Astrocyte (in vitro differentiated cells and primary cell): ENCODE measurements at regions not wholly inside any gene's neighbourhood (a gene's known extent, or its start where the extent isn't known, plus 50 kb on each side); places are given as distances from the start of the nearest gene placed in this dataset.

Experiments used
- DNase-seq: peaks from one replicate; pipeline ENCODE4 v3.0.0-alpha.2; 2010; ENCODE audit warnings: low read depth
- FAIRE-seq: peaks from 2 replicates; lab custom pipeline; 2011; peaks lifted over from hg19 to GRCh38; lab: Jason Lieb, UNC
- H2AFZ ChIP-seq: 2 replicates; pipeline ENCODE4 v1.6.0; 2012; ENCODE audit warnings: low read depth, low read length, inconsistent platforms
- H3K27ac ChIP-seq: 2 replicates; pipeline ENCODE4 v1.5.1; 2011; ENCODE audit warnings: low read depth, low read length, inconsistent platforms
- H3K27me3 ChIP-seq: 2 replicates; pipeline ENCODE4 v1.6.0; 2011; ENCODE audit warnings: low read length, inconsistent platforms; ENCODE audit not compliant: insufficient read depth
- H3K36me3 ChIP-seq: 2 replicates; pipeline ENCODE4 v1.5.1; 2011; ENCODE audit warnings: low read length, inconsistent platforms; ENCODE audit not compliant: insufficient read depth
- H3K4me1 ChIP-seq: 2 replicates; pipeline ENCODE4 v1.5.1; 2011; ENCODE audit warnings: low read length, inconsistent platforms; ENCODE audit not compliant: insufficient read depth
- H3K4me2 ChIP-seq: 2 replicates; pipeline ENCODE4 v1.6.0; 2012; ENCODE audit warnings: low read length, inconsistent platforms
- H3K4me3 ChIP-seq: 2 replicates; pipeline ENCODE4 v1.5.1; 2011; ENCODE audit warnings: low read depth, mild to moderate bottlenecking, low read length, inconsistent platforms; ENCODE audit not compliant: insufficient read depth
- H3K79me2 ChIP-seq: 2 replicates; pipeline ENCODE4 v1.6.0; 2012; ENCODE audit warnings: mild to moderate bottlenecking, low read length, inconsistent platforms; ENCODE audit not compliant: insufficient read depth
- H3K9ac ChIP-seq: 2 replicates; pipeline ENCODE4 v1.6.0; 2012; ENCODE audit warnings: mild to moderate bottlenecking, low read length, inconsistent platforms
- H3K9me3 ChIP-seq: 2 replicates; pipeline ENCODE4 v1.5.1; 2012; ENCODE audit warnings: low read depth, mild to moderate bottlenecking, low read length, inconsistent platforms; ENCODE audit not compliant: insufficient read depth
- H4K20me1 ChIP-seq: 2 replicates; pipeline ENCODE4 v1.6.0; 2012; ENCODE audit warnings: low read length, inconsistent platforms; ENCODE audit not compliant: insufficient read depth
- H3K27ac Mint-ChIP-seq: one replicate; pipeline ENCODE4 v1.8.0; 2021; ENCODE audit warnings: mild to moderate bottlenecking, mixed read lengths; ENCODE audit not compliant: unreplicated experiment
- H3K27me3 Mint-ChIP-seq: one replicate; pipeline ENCODE4 v1.8.0; 2021; ENCODE audit warnings: low read depth, mixed read lengths; ENCODE audit not compliant: unreplicated experiment
- H3K36me3 Mint-ChIP-seq: one replicate; pipeline ENCODE4 v1.8.0; 2021; ENCODE audit warnings: low read depth, mixed read lengths; ENCODE audit not compliant: unreplicated experiment
- H3K4me1 Mint-ChIP-seq: one replicate; pipeline ENCODE4 v1.8.0; 2021; ENCODE audit warnings: low read depth, mixed read lengths; ENCODE audit not compliant: unreplicated experiment
- H3K4me3 Mint-ChIP-seq: one replicate; pipeline ENCODE4 v1.8.0; 2021; ENCODE audit warnings: mild to moderate bottlenecking, moderate library complexity, mixed read lengths; ENCODE audit not compliant: unreplicated experiment
- H3K9me3 Mint-ChIP-seq: one replicate; pipeline ENCODE4 v1.8.0; 2021; ENCODE audit warnings: mild to moderate bottlenecking, mixed read lengths; ENCODE audit not compliant: unreplicated experiment
- CTCF ChIP-seq: IDR thresholded peaks from 2 replicates; pipeline ENCODE4 v1.5.1; 2011; ENCODE audit warnings: low read depth, mild to moderate bottlenecking, inconsistent platforms, low read length, moderate library complexity; ENCODE audit not compliant: insufficient read depth
- EZH2 ChIP-seq: IDR thresholded peaks from 2 replicates; pipeline ENCODE4 v1.6.1; 2012; ENCODE audit warnings: mild to moderate bottlenecking, low read length, inconsistent platforms; ENCODE audit not compliant: insufficient read depth

DNA sequence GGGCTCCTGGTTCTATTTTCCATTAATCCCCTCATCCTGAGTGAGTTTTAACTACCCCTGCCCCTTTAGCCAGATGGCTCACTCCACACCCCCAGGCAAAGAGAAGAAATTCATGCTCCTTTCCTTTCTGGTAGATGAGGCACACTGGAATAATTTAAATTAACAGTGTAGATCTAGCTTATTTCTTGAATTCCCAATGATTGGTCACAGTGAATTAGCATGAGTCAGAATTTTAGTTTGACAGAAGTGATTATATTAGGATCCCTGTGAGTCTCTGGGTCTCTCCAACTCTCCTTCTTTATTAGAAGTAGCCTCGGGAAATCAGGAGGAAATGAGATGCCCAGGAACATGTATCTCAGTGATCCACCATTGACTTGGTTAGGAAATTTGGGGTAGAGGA, 103.1 kb upstream of the KAZN start:
- FAIRE-seq, result no peak
- no peak overlapping the region for H3K27ac Mint-ChIP-seq

DNA sequence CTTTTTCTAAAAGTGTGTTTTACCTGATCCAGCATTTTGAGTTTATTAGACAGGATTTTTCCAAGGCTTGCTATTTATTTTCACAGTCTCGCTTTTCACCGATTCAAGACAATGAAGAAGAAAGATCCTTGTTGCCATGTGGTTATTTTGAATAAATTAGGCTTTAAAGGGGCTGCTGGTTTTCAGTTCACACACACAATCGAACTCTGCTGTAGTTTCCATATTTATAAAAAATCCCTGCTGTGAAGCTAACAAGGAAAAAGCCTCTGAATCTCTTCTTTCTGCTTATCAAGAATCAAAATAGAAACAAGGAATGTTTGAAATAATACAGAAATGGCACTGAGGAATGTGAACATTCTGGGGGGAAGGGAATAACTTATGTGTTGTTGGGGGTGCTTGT, 102.5 kb upstream of the KAZN start:
- H2AFZ ChIP-seq, result no peak overlapping the region
- no peak overlapping the region for H3K4me3 ChIP-seq
- peaks cover 4% of the 10 kb centered on the region for H3K4me1 ChIP-seq
- no peak for FAIRE-seq
- no peaks in the 10 kb centered on the region for H3K79me2 ChIP-seq
- H3K36me3 ChIP-seq, result no peaks in the 10 kb centered on the region
- TF ChIP-seq EZH2 (no peak), CTCF (no peak)
- no peak for DNase-seq
- peaks cover 2% of the 10 kb centered on the region for H3K27me3 ChIP-seq
- no peaks in the 10 kb centered on the region for H3K9me3 ChIP-seq
- Mint-ChIP-seq H3K4me1 (no peaks in the 10 kb centered on the region), H3K4me3 (no peak overlapping the region), H3K9me3 (peaks cover 3% of the 10 kb centered on the region), H3K27ac (no peak overlapping the region), H3K36me3 (no peaks in the 10 kb centered on the region), H3K27me3 (peaks cover 18% of the 10 kb centered on the region)
- no peaks in the 10 kb centered on the region for H4K20me1 ChIP-seq
- H3K27ac ChIP-seq, result no peak overlapping the region
- peak overlapping the region; percentile 63 for H3K4me2 ChIP-seq
- no peak overlapping the region for H3K9ac ChIP-seq

More for the DNA sequence above, 103.1 kb upstream of the KAZN start:
- DNase-seq, result no peak
- no peaks in the 10 kb centered on the region for H3K36me3 Mint-ChIP-seq
- peaks cover 3% of the 10 kb centered on the region for H3K9me3 Mint-ChIP-seq
- Histone ChIP-seq H3K27ac (no peak overlapping the region), H3K9me3 (no peaks in the 10 kb centered on the region), H3K4me1 (peaks cover 4% of the 10 kb centered on the region), H3K27me3 (peaks cover 2% of the 10 kb centered on the region), H3K4me3 (no peak overlapping the region), H3K4me2 (peak overlapping the region; percentile 63), H3K36me3 (no peaks in the 10 kb centered on the region), H3K79me2 (no peaks in the 10 kb centered on the region), H3K9ac (no peak overlapping the region), H2AFZ (no peak overlapping the region), H4K20me1 (no peaks in the 10 kb centered on the region)
- H3K27me3 Mint-ChIP-seq, result peaks cover 18% of the 10 kb centered on the region
- H3K4me1 Mint-ChIP-seq, result no peaks in the 10 kb centered on the region
- TF ChIP-seq CTCF (no peak), EZH2 (no peak)
- no peak overlapping the region for H3K4me3 Mint-ChIP-seq

DNA sequence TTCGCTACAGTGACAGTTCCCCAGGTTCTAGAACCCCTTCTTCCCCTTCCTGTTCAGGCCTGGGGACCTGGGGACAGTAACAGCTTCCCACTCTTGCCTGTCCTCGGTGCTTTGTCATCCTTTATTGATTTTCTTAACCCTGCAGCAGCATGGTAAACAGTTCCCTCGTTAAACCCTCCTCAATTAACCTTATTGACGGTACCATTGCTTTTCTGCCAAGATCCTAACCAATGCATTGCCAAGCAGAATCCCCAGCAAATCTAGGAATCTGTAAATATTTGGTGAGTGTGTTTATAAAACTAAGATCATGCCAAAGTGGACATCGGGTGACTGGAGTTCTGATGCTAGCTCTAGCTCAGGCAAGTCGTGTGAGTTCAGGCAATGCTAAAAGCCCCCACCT, 99.6 kb upstream of the KAZN start:
- no peaks in the 10 kb centered on the region for H3K36me3 Mint-ChIP-seq
- Histone ChIP-seq H3K27me3 (no peaks in the 10 kb centered on the region), H3K4me2 (no peak overlapping the region), H4K20me1 (no peaks in the 10 kb centered on the region), H3K36me3 (no peaks in the 10 kb centered on the region), H2AFZ (no peak overlapping the region), H3K27ac (no peak overlapping the region), H3K9ac (no peak overlapping the region), H3K4me1 (peaks cover 4% of the 10 kb centered on the region), H3K9me3 (no peaks in the 10 kb centered on the region), H3K79me2 (no peaks in the 10 kb centered on the region), H3K4me3 (no peak overlapping the region)
- H3K9me3 Mint-ChIP-seq, result peaks cover 2% of the 10 kb centered on the region
- H3K27me3 Mint-ChIP-seq, result peaks cover 10% of the 10 kb centered on the region
- no peaks in the 10 kb centered on the region for H3K4me1 Mint-ChIP-seq
- no peak for FAIRE-seq
- H3K27ac Mint-ChIP-seq, result no peak overlapping the region
- H3K4me3 Mint-ChIP-seq, result no peak overlapping the region
- no peak for DNase-seq
- TF ChIP-seq EZH2 (no peak), CTCF (no peak)
